HepG2 (cell line): ENCODE measurements at regions not wholly inside any gene's neighbourhood (a gene's known extent, or its start where the extent isn't known, plus 50 kb on each side); places are given as distances from the start of the nearest gene placed in this dataset.

Source experiments
- ARID5B ChIP-seq: IDR thresholded peaks from 2 replicates; pipeline ENCODE4 v1.4.0; 2020; ENCODE audit warnings: mild to moderate bottlenecking, missing genetic modification reagents
- E2F5 ChIP-seq: sonication (generic); formaldehyde crosslinking; conservative IDR thresholded peaks from 2 replicates; pipeline ENCODE4 v1.4.0; 2020; ENCODE audit warnings: missing genetic modification reagents
- KLF6 ChIP-seq: IDR thresholded peaks from 2 replicates; pipeline ENCODE4 v1.8.0; 2016; ENCODE audit warnings: missing biosample characterization, missing genetic modification reagents
- RERE ChIP-seq: IDR thresholded peaks from 2 replicates; pipeline ENCODE4 v1.6.1; 2016; ENCODE audit warnings: low read depth, missing genetic modification reagents, missing compliant biosample characterization

GRCh38 chr6:106757267-106757666 lies 127.9 kb downstream of the QRSL1 start (continued):
- TF ChIP-seq ARID5B (CRISPR knock-in tag) (0 out of 2 replicates have a peak, but pooled peaks have one; percentile 16), E2F5 (CRISPR knock-in tag) (no peak), RERE (CRISPR knock-in tag) (no peak), KLF6 (no peak)
